Mucosa of rectum (tissue), 2 donors: ENCODE measurements at regions not wholly inside any gene's neighbourhood (a gene's known extent, or its start where the extent isn't known, plus 50 kb on each side); places are given as distances from the start of the nearest gene placed in this dataset.

Experiments used
- H3K27ac ChIP-seq, 2 donors: one replicate each; pipeline ENCODE4 v1.7.0; 2013; ENCODE audit warnings: inconsistent platforms in 2 of 2, low read depth in 2 of 2, low read length in 2 of 2
- H3K27me3 ChIP-seq, 2 donors: one replicate each; pipeline ENCODE4 v1.7.0; 2013; ENCODE audit warnings: low read length in 2 of 2; ENCODE audit not compliant: control insufficient read depth in 2 of 2, insufficient read depth in 2 of 2
- H3K36me3 ChIP-seq, 2 donors: one replicate each; pipeline ENCODE4 v1.7.0; 2013; ENCODE audit warnings: low read length in 2 of 2; ENCODE audit not compliant: control insufficient read depth in 2 of 2, insufficient read depth in 2 of 2
- H3K4me1 ChIP-seq, 2 donors: one replicate each; pipeline ENCODE4 v1.7.0; 2013; ENCODE audit warnings: low read length in 2 of 2, mild to moderate bottlenecking in 1 of 2; ENCODE audit not compliant: control insufficient read depth in 2 of 2, insufficient read depth in 2 of 2
- H3K4me3 ChIP-seq, 2 donors: one replicate each; pipeline ENCODE4 v1.7.0; 2013; ENCODE audit warnings: low read length in 2 of 2
- H3K9ac ChIP-seq, 2 donors: one replicate each; pipeline ENCODE4 v1.7.0; 2013; ENCODE audit warnings: low read length in 2 of 2, low read depth in 1 of 2, mild to moderate bottlenecking in 1 of 2
- H3K9me3 ChIP-seq, 2 donors: one replicate each; pipeline ENCODE4 v1.7.0; 2013; ENCODE audit warnings: low read length in 2 of 2; ENCODE audit not compliant: control insufficient read depth in 2 of 2
- donor health status: healthy.
- donor health status: Normal muscosa, but diverticular disease.

DNA sequence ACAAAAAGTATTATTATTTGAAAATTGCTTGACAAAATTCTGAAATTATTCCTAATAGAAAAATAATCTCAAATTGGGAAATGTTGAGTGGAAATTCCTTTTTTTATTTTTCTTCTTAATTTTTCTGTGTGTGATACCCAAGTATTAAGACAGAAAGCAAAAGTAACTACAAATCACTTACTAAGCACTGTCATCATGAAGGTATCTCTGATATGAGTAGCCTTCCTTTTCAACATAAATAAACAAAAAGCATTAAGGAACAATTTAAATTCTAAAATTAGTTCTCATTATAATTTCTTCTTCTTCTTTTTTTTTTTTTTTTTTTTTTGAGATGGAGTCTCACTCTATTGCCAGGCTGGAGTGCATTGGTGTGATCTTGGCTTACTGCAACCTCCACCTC lies 174.2 kb upstream of the RBMS1 start:
- Histone ChIP-seq H3K27ac (no peak overlapping the region), H3K4me1 (peaks cover 0 to 5% of the 10 kb centered on the region in 2 donors)

GRCh38 chr2:160670618-160671017 lies 177.0 kb upstream of the RBMS1 start:
- H3K4me3 ChIP-seq: no peak overlapping the region
- H3K27ac ChIP-seq: no peak overlapping the region
- peaks cover 0 to 5% of the 10 kb centered on the region in 2 donors for H3K4me1 ChIP-seq
- no peaks in the 10 kb centered on the region for H3K36me3 ChIP-seq
- no peaks in the 10 kb centered on the region for H3K9me3 ChIP-seq
- H3K27me3 ChIP-seq: no peaks in the 10 kb centered on the region
- H3K9ac ChIP-seq: no peak overlapping the region

More for the DNA sequence above, 174.2 kb upstream of the RBMS1 start:
- no peaks in the 10 kb centered on the region for H3K9me3 ChIP-seq
- H3K9ac ChIP-seq: no peak overlapping the region
- no peaks in the 10 kb centered on the region for H3K36me3 ChIP-seq
- no peaks in the 10 kb centered on the region for H3K27me3 ChIP-seq
- H3K4me3 ChIP-seq: no peak overlapping the region

GRCh38 chr2:160672211-160672610 lies 178.6 kb upstream of the RBMS1 start:
- H3K9me3 ChIP-seq: no peaks in the 10 kb centered on the region
- no peaks in the 10 kb centered on the region for H3K27me3 ChIP-seq
- H3K27ac ChIP-seq: no peak overlapping the region
- no peaks in the 10 kb centered on the region for H3K4me1 ChIP-seq
- H3K9ac ChIP-seq: no peak overlapping the region
- H3K4me3 ChIP-seq: no peak overlapping the region
- H3K36me3 ChIP-seq: no peaks in the 10 kb centered on the region

- Histone ChIP-seq H3K4me1 (no peaks in the 10 kb centered on the region), H3K27ac (no peak overlapping the region), H3K27me3 (no peaks in the 10 kb centered on the region)
These were observed 180.6 kb upstream of the RBMS1 start for GRCh38 chr2:160674146-160674750.

DNA sequence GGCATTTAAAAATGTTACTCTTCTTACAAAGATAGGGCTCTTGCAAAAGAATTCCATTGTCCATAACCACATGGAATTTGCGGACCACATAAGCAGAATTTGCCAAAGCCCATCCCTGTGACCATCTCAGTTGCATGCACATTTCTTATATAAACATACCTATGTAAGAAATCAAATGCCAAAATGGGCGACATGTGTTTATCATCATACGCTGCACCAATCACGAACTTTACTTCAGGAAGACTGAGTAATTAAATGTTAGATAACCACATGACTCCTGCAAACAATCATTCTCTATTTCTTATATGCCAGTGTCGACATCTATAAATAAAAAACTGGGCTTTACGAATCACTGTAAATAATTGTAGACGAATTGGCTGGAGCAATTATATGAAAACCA lies 186.1 kb upstream of the RBMS1 start:
- no peak overlapping the region for H3K9ac ChIP-seq
- no peaks in the 10 kb centered on the region for H3K27me3 ChIP-seq
- no peaks in the 10 kb centered on the region for H3K36me3 ChIP-seq
- no peak overlapping the region for H3K4me3 ChIP-seq
- no peaks in the 10 kb centered on the region for H3K9me3 ChIP-seq
- H3K4me1 ChIP-seq: no peaks in the 10 kb centered on the region
- no peak overlapping the region for H3K27ac ChIP-seq

More at GRCh38 chr2:160674146-160674750, 180.6 kb upstream of the RBMS1 start:
- Histone ChIP-seq H3K9me3 (no peaks in the 10 kb centered on the region), H3K36me3 (no peaks in the 10 kb centered on the region), H3K9ac (no peak overlapping the region), H3K4me3 (no peak overlapping the region)

DNA sequence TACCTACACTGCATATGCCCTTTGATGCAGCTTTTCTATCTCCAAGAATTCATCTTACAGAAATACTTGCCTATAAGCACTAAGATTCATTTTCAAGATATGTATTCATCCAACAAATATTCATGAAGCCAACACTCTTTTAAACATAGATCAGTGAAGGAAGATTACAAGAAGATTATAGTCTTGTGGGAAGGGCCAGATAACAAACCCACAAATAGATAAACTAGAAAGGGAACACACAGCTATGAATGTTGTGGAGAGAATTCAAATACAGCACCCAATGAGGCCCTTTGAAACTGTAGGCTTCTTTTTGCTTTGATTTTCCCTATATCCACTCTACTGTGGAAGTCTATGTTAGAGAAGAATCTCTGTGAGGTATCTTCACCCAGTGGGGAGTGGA lies 186.7 kb upstream of the RBMS1 start:
- Histone ChIP-seq H3K4me3 (no peak overlapping the region), H3K9ac (no peak overlapping the region), H3K4me1 (no peaks in the 10 kb centered on the region), H3K27me3 (no peaks in the 10 kb centered on the region), H3K9me3 (no peaks in the 10 kb centered on the region), H3K27ac (no peak overlapping the region), H3K36me3 (no peaks in the 10 kb centered on the region)

DNA sequence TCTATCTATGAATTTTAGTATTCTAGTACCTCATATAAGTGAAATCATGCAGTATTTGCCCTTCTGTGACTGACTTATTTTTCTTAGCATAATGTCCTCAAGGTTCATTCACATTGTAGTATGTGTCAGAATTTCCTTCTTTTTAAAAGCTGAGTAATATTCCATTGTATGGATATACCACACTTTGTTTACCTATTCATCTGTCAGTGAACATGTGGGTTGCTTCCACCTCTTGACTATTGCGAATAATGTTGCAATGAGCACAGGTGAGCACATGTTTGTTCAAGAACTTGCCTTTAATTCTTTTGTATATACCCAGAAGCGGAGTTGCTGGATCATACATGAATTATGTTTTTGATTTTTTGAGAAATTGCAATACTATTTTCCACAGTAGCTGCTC lies 187.4 kb upstream of the RBMS1 start:
- H3K9ac ChIP-seq: no peak overlapping the region
- H3K36me3 ChIP-seq: no peaks in the 10 kb centered on the region
- H3K9me3 ChIP-seq: no peaks in the 10 kb centered on the region
- H3K27me3 ChIP-seq: no peaks in the 10 kb centered on the region
- no peak overlapping the region for H3K27ac ChIP-seq
- H3K4me1 ChIP-seq: no peaks in the 10 kb centered on the region
- no peak overlapping the region for H3K4me3 ChIP-seq

GRCh38 chr2:160683206-160683605 lies 189.6 kb upstream of the RBMS1 start:
- Histone ChIP-seq H3K36me3 (no peaks in the 10 kb centered on the region), H3K4me1 (no peaks in the 10 kb centered on the region), H3K9me3 (no peaks in the 10 kb centered on the region), H3K4me3 (no peak overlapping the region), H3K9ac (no peak overlapping the region), H3K27me3 (no peaks in the 10 kb centered on the region), H3K27ac (no peak overlapping the region)

GRCh38 chr2:160687629-160688028 lies 194.0 kb upstream of the RBMS1 start:
- H3K27me3 ChIP-seq: no peaks in the 10 kb centered on the region
- H3K9ac ChIP-seq: no peak overlapping the region
- H3K4me3 ChIP-seq: no peak overlapping the region
- H3K9me3 ChIP-seq: no peaks in the 10 kb centered on the region
- H3K27ac ChIP-seq: no peak overlapping the region
- H3K36me3 ChIP-seq: no peaks in the 10 kb centered on the region
- H3K4me1 ChIP-seq: no peaks in the 10 kb centered on the region

- Histone ChIP-seq H3K4me1 (no peaks in the 10 kb centered on the region), H3K9me3 (no peaks in the 10 kb centered on the region), H3K4me3 (no peak overlapping the region), H3K9ac (no peak overlapping the region), H3K27ac (no peak overlapping the region), H3K36me3 (no peaks in the 10 kb centered on the region), H3K27me3 (no peaks in the 10 kb centered on the region)
These were observed 195.8 kb upstream of the RBMS1 start for GRCh38 chr2:160689441-160689840.

- no peak overlapping the region for H3K4me3 ChIP-seq
- H3K27ac ChIP-seq: no peak overlapping the region
- H3K9me3 ChIP-seq: no peaks in the 10 kb centered on the region
- no peaks in the 10 kb centered on the region for H3K4me1 ChIP-seq
- no peak overlapping the region for H3K9ac ChIP-seq
- H3K27me3 ChIP-seq: no peaks in the 10 kb centered on the region
- no peaks in the 10 kb centered on the region for H3K36me3 ChIP-seq
These were observed 200.6 kb upstream of the RBMS1 start for GRCh38 chr2:160694221-160694620.
